ENCODE measurements at regions not wholly inside any gene's neighbourhood (a gene's known extent, or its start where the extent isn't known, plus 50 kb on each side); places are given as distances from the start of the nearest gene placed in this dataset.

DNA sequence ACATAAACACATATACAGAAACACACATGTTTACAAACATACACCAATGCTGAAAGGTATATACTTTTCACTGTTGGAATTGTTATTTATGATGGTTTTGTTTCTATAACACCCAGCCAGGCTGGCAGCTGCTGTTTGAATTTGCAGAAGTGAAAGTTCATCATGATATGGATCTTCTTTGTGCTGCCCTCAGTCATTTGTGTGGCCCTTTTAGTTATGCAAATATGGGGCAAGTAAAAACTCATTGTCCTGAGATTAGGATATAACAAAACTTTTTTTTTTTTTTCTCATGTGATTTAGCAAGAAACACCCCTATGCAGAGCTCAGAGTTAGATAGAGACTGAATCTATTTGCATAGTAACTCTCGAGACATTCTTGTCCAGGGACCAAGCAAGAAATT lies 714.1 kb downstream of the KCNJ3 start:
- no peak overlapping the region for H3K4me3 ChIP-seq
- TF ChIP-seq, protein P1, sequence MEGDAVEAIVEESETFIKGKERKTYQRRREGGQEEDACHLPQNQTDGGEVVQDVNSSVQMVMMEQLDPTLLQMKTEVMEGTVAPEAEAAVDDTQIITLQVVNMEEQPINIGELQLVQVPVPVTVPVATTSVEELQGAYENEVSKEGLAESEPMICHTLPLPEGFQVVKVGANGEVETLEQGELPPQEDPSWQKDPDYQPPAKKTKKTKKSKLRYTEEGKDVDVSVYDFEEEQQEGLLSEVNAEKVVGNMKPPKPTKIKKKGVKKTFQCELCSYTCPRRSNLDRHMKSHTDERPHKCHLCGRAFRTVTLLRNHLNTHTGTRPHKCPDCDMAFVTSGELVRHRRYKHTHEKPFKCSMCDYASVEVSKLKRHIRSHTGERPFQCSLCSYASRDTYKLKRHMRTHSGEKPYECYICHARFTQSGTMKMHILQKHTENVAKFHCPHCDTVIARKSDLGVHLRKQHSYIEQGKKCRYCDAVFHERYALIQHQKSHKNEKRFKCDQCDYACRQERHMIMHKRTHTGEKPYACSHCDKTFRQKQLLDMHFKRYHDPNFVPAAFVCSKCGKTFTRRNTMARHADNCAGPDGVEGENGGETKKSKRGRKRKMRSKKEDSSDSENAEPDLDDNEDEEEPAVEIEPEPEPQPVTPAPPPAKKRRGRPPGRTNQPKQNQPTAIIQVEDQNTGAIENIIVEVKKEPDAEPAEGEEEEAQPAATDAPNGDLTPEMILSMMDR (IDR thresholded peaks at IDR 0.05), result no peak
- no peak for TF ChIP-seq POLR2A (IDR thresholded peaks at IDR 0.05)
- no peaks in the 10 kb centered on the region for H3K9me3 ChIP-seq
- no peaks in the 10 kb centered on the region for H3K36me3 ChIP-seq
- intact Hi-C loops (cut with DNase I; ENCODE audit: low total_unique reads), result no loop called here
- no peaks in the 10 kb centered on the region for H3K4me1 ChIP-seq
- DNase-seq, result no peak
- no peak overlapping the region for H3K27ac ChIP-seq
- no peaks in the 10 kb centered on the region for H3K27me3 ChIP-seq

DNA sequence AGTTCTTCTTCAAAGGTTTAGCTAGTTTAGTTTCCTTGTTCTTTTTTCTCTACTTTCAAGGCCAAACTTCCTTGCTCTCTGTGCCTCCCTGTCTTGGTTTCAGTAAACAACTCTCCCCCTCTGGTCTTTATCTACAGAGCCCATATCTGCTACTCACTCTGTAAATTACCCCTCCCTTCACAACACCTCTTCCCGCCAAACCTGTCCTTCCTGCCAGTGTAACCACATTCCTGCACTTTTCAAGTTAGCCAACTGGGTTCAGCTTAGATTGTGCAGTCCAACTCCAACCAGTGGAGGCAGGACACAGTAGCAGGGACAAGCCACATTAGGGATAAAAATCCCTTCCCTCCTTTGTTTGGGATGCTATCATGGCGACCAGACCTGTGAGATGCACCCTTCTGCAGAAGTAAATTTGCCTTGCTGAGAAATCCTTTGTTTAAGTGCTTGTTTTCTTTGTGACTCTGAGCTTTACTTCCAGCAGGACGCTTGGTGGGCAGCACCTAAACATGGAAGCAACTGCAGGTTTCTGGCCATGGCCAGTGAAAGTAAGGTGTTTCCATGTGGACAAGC lies 706.0 kb downstream of the KCNJ3 start:
- no peak for DNase-seq
- H3K4me1 ChIP-seq, result no peaks in the 10 kb centered on the region
- H3K4me3 ChIP-seq, result no peak overlapping the region
- H3K27me3 ChIP-seq, result no peaks in the 10 kb centered on the region
- no peaks in the 10 kb centered on the region for H3K36me3 ChIP-seq
- no peaks in the 10 kb centered on the region for H3K9me3 ChIP-seq
- no peak overlapping the region for H3K27ac ChIP-seq
- no peak for TF ChIP-seq POLR2A (IDR thresholded peaks at IDR 0.05)
- TF ChIP-seq, protein P1 (IDR thresholded peaks at IDR 0.05), result no peak
- intact Hi-C loops (cut with DNase I; ENCODE audit: low total_unique reads), result no loop called here

DNA sequence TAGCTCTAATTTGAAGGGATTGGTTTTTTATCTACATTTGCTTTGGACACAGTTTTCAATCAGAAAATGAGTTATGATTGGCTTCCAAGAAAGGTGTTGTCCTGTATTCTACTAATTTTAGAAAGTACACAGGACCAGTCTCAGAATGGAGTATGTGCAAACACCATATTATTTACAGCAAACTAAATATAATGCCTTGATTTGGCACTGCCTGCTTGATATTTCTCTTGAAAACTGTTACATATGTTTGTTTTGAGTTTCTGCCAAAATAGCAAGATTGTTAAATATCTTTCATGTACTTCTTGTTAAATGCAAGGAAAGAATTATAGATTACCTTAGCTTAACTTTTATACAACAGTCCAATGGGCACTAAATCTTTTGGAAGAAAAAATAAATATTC lies 694.9 kb downstream of the KCNJ3 start:
- H3K9me3 ChIP-seq, result no peaks in the 10 kb centered on the region
- no peaks in the 10 kb centered on the region for H3K4me1 ChIP-seq
- TF ChIP-seq, protein P1 (IDR thresholded peaks at IDR 0.05), result no peak
- TF ChIP-seq POLR2A (IDR thresholded peaks at IDR 0.05), result no peak
- no peaks in the 10 kb centered on the region for H3K27me3 ChIP-seq
- no peak overlapping the region for H3K4me3 ChIP-seq
- H3K27ac ChIP-seq, result no peak overlapping the region
- no peaks in the 10 kb centered on the region for H3K36me3 ChIP-seq
- intact Hi-C loops (cut with DNase I; ENCODE audit: low total_unique reads), result no loop called here
- DNase-seq, result no peak

DNA sequence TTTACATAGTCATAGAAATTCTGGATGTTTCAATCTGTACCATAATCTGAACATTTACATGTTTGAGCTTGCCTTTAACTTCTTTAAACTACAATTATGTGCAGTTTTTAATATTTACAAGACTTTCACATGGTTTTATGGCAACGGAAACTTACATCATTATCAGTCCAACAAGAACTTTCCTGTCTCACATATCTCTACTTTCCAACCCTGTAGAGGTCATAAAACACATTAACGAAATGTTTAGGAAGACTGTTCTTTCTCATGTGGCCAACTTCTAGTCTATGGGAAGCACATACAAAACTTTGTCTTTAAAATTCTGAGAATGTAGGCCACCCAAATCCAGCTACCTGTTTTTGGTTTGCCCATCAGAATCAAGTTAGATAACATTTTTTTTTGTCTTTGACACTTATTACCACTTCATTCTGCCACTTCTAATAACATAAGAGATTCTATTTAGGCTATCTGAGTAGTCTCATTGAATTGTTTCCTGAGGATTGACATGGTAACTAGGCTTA lies 693.2 kb downstream of the KCNJ3 start:
- Histone ChIP-seq H3K36me3 (no peaks in the 10 kb centered on the region), H3K9me3 (no peaks in the 10 kb centered on the region), H3K27me3 (no peaks in the 10 kb centered on the region), H3K27ac (no peak overlapping the region), H3K4me1 (no peaks in the 10 kb centered on the region), H3K4me3 (no peak overlapping the region)
- intact Hi-C loops (cut with DNase I; ENCODE audit: low total_unique reads), result no loop called here
- no peak for TF ChIP-seq POLR2A (IDR thresholded peaks at IDR 0.05)
- TF ChIP-seq, protein P1 (IDR thresholded peaks at IDR 0.05), result no peak
- DNase-seq, result no peak

DNA sequence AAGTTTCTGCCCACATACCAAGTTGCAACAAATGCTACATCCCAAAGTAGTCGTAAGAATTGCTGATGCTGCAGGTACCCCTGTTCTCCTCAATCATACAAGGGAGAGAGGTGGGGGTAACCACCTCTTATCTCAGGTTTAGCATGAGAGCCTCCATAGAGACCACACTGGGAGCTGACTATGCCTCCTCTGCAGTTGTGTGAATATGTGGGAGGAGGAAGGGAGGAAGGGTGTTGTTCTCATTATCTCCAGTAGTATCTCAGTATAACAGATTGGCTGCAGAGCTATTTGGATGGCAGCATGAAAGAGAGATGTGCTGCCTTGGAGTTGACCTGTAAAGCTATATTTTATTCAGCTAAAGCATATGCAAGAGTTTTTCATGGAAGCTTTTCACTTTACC lies 690.7 kb downstream of the KCNJ3 start:
- TF ChIP-seq POLR2A (IDR thresholded peaks at IDR 0.05), result no peak
- TF ChIP-seq, protein P1 (IDR thresholded peaks at IDR 0.05), result no peak
- intact Hi-C loops (cut with DNase I; ENCODE audit: low total_unique reads), result no loop called here
- Histone ChIP-seq H3K4me3 (no peak overlapping the region), H3K27ac (no peak overlapping the region), H3K27me3 (peaks cover 0 to 4% of the 10 kb centered on the region in 2 donors), H3K36me3 (no peaks in the 10 kb centered on the region), H3K4me1 (no peaks in the 10 kb centered on the region), H3K9me3 (no peaks in the 10 kb centered on the region)
- no peak for DNase-seq
